ENCODE measurements at regions not wholly inside any gene's neighbourhood (a gene's known extent, or its start where the extent isn't known, plus 50 kb on each side); places are given as distances from the start of the nearest gene placed in this dataset.
A peak's percentile ranks its signal among the peaks of the same experiment; 100 is the strongest.
"Not testable (repeated sequence)": the region's sequence is repeated elsewhere in the genome, so short reads cannot be mapped to it uniquely, and the experiment has no call there.

DNA sequence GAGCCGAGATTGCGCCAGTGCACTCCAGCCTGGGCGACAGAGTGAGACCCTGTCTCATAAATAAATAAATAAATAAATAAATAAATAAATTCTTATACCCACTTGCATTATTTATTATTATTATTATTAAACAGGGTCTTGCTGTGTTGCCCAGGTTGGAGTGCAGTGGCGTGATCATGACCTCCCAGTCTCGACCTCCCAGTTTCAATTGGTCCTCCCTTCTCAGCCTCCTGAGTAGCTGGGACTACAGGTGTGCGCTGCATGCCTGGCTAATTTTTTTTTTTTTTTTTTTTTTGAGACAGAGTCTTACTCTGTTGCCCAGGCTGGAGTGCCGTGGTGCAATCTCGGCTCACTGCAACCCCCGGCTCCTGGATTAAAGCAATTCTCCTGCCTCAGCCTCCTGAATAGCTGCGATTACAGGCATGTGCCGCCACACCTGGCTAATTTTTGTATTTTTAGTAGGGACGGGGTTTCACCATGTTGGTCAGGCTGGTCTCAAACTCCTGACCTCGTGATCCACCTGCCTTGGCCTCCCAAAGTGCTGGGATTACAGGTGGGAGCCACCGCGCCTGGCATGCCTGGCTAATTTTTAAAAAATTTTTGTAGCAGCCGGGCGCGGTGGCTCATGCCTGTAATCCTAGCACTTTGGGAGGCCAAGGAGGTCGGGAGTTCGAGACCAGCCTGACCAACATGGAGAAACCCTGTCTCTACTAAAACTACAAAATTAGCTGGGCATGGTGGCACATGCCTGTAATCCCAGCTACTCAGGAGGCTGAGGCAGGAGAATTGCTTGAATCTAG lies 150.2 kb downstream of the SEC14L1 start:
- DNase-seq = not testable (repeated sequence)

DNA sequence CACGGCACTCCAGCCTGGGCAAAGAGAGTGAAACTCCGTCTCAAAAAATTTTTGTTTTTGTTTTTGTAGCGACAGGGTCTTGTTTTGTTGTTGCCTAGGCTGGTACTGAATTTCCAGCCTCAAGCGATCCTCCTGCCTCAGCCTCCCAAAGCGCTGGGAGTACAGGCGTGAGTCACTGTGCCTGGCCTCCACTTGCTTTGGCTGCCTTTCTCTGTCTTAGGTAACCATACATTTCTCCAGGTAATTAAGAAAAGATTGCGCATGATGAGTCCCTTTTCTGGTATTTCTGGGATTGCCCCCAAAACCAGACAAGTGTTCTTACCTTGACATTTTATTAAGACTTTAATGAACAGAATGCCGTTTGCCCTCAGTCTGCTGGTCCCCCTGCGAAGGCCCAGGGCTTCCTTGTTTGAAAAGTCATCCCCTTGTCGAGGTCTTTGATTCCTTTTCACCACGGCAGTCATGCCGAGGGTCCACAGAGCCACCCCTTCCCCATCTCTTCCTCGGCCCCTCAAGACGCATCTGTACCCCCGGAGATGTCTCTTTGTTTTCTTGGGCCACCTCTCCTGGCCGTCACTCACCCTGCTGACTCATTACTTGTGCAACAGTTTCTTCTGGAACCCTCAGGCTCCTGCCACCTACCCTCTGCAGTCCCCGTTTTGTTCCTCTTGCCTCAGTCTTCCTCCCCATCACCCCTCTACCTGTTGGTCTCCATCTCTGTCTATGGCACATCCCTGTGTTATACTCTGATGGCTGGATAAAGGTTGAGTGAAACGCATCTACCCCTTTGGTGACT lies 151.0 kb downstream of the SEC14L1 start:
- no peak for DNase-seq

DNA sequence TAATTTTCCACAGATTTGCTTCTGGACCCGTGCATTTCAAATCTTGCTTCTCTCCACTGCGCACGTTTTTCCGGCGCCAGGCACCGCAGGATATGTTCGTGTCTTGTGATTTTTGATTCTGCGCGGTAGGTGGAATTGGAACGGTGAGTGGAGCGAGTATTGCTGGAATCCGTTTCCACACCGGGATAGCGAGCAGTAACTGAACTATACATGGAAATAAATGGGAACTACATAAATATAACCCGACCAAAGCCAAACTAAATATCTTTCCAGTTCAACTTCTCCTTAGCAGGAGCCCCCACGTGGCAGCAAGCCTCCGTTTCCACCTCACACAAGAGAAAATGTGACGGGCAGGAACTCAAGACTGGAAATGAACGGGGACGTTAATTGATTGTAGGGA lies 154.0 kb downstream of the SEC14L1 start:
- no peak for DNase-seq

DNA sequence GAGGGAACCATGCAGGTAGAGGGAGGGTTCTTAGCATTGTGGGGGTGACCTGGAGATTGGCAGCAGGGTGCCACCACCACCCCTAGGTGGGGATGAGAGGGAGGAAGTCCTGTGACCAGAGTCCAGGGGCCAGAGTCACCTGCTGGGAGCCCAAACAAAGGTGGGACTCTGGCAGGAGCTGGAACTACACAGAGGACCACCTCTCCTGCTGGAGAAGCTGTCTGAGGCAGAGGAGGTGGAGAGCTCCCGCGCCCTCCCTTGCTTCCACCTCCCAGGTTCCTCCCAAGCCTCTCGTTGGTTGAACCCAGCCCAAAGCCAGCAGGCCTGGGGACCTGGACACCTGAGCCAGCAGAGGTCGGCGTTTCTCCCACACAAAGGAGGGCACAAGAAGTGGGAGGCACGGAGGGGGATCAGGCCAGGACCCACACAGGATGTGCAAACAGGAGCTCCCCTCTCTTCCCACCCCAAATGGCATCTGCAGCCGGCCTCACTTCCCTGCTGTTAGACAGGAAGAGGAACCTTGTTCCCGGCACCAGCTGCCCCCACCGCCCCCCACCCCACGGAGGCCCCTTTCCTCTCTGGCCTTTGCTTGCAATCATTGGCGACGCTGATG lies 154.6 kb downstream of the SEC14L1 start:
- no peak for DNase-seq

DNA sequence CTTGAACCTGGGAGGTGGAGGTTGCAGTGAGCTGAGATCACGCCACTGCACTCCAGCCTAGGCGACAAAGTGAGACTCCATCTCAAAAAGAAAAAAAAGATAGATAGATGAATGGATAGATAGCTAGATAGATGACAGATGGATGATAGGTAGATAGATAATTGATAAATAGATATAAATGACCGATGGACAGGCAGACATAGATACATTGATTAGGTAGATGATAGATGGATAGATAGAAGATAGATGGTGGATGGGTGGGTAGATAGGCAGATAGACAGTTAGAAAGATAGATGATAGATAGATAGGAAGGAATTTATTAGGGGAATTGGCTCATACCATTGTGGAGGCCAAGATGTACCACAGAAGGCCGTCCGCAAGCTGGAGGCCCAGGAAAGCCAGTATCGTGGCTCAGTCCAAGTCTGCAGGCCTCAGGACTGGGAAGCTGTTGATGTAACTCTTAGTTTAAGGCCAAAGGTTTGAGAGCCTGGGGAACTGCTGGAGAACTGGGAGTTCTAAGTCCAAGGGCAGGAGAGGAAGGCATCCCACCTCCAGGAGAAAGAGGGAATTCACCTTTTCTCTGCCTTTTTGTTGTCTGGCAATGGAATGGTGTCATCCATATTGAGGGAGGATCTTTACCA lies 156.1 kb downstream of the SEC14L1 start:
- no peak for DNase-seq

DNA sequence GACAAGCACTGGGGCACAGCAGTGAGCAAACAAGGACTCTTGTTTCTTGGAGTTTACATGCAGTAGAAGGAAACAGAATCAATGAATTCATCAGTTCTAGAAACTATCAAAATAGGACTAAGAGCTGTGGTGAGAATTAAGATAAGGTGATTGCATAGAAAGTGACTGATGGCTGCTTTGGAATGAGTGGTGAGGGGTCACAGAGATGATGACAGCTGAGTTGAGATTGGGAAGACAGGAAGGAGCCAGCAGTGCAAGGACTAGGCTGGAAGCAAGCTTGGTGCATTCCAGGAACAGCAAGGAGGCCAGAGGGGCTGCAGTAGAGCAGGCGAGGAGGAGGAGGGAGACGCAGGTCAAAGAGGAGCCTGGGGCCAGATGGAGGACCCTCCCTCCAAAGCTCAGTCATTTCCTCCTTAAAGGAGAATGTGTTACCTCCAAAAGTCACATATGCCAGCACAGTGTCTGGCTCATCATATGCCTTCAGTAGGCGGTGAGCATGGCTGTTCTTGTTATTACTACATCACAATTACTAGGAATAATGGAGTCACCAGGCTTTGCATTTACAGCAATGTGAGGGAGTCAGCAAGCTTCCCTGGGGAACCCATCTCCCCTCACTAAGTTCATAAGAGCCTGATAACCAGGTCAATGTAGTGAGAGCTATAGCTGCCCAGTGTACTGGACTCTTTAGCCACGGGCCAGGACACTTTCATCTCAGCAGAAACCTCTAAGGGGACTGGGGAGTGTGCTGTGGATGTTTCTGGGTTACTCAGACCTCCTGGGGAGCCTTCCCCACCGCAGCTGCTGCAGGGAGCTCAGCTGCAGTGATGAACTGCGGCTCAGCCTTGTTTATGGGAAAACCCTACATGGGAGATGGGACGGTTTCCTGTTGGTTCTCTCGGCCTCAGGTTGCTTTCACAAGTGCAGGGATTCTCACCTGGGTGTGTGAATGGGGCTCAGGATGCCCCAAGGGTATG lies 157.2 kb downstream of the SEC14L1 start:
- DNase-seq = no peak

DNA sequence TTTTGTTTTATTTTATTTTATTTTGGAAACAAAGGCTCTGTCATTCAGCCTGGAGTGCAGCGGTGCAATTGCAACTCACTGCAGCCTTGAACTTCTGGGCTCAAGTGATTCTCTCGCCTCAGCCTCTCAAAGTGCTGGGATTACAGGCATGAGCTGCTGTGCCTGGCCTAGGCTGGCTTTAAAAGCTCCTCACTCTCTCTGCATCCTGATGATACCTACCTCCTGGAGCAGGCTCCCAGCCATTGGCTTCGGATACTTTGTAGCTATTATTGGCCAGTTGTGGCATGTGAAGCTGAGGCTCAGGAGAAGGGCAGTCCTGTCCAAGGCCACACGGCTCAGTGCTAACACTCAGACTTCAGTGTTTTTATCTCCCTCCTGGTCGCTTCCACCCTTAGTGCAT lies 158.0 kb downstream of the SEC14L1 start:
- DNase-seq = no peak

DNA sequence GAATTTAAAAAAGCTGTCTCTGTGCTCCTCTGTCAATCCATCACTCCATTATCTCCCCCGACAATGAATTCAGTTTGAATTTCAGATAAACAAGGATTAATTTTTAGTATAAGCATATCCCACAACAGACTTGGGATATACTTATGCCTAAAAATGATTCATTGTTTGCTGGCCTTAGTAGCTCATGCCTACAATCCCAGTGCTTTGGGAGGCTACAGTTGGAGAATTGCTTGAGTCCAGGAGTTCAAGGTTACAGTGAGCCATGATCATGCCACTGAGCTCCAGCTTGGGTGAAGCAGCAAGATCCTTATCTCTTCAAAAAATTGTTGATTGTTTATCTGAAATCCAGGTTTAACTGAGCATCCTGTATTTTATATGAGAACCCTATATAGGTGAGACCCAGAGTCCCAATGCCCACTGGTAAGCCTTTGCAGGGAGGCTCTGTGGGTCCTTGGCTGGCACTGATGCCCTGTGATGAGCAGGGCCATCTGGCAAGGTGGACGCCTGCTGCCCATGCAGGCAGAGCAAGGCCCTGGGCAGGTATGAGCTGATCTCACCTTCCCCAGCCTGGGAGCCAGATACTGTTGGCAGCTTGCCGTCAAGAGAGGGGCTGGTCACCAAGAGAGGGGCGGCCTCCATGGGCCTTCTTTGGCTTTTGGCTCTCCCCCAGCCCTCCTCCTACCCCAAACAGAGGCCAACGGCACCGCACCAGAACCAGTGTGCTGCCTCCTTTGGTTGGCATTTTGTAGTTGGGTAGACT lies 158.7 kb downstream of the SEC14L1 start:
- no peak for DNase-seq

DNA sequence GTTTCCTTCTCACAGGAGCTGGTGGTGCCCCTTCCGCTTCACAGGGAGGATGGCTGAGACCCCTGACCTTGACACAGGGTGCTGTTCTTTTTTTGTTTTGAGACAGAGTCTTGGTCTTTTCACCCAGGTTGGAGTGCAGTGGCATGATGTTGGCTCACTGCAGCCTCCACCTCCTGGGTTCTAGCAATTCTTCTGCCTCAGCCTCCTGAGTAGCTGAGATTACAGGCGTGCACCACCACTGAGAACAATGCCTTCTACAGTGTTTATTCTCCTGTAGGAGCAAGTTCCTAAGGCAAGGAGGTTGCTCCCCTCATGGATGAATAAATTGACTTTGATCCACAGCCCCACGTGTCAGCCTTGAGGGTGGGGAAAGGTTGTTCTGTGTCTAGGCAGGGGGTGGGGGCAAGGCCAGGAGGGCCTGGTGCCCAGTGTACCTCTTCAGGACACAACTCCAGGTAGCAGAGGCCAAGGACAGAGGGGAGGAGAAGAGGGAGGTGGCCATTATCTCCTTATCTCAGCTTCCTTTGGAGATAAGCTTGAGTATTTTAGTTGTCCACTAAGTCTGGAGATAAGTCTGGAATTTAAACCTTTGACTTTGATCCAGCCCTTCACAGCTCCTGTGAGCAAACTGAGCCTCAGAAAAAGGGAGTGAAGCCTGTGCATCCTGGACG lies 159.4 kb downstream of the SEC14L1 start:
- no peak for DNase-seq

DNA sequence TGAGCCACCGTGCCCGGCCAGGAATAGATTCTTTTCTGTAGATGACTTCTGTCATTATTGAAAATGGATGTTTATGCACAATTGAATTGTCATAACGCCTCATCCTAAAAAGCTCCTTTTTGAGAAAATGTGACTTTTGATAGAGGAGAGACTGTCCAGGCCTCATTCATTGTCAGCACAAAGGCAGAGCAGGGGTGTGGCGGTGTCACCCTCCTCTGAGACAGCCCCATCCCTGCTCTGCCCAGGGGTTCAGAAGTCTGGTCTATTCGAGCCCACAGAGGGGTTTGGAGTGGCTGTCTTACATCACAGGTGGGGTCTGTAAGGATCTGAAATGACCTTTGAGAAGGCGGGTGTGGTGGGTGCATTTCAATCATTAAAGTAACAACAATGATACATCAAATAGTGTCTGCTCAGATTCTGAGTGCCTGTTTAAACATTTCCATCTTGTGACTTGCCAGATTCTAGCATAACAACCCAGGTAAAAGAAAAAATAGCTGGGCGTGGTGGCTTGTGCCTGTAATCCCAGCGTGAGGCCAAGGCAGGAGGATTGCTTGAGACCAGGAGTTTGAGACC lies 161.0 kb downstream of the SEC14L1 start:
- DNase-seq = no peak

DNA sequence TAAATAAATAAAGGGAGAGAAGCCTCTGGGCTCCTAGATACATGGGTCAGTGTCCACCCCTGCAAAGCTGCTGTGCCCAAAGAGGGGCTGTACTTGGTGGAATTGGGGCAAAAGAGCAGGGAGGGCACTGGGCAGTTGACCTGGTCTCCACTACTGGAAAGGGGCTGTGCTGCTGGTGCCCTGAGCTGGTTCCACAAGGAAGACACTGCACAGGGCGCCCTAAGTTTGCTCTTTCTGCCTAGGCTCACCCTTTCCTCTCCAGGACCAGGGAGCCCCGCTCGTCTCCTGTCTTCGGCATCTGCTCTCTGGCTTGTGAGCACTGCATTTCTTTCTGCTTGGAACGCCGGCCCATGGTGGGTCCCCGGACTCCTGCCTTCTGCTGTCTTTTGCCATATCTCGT lies 161.9 kb downstream of the SEC14L1 start:
- no peak for DNase-seq

DNA sequence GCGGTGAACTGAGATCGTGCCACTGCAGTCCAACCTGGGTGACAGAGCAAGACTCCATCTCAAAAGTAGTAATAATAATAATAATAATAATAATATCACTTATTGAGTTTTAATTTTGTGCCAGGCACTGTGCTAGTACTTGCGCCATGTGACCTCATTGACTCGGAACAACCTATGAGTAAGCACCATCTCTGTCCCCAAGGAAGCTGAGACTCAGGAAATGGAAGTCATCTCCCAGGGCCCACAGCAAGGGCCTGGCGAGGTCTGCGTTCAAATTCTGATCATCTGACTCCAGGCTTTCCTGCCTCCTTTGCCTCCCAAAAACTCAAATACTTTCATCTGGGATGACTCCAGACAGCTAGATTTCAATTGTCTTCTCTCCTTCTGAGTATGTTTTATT lies 162.9 kb downstream of the SEC14L1 start:
- DNase-seq = no peak

DNA sequence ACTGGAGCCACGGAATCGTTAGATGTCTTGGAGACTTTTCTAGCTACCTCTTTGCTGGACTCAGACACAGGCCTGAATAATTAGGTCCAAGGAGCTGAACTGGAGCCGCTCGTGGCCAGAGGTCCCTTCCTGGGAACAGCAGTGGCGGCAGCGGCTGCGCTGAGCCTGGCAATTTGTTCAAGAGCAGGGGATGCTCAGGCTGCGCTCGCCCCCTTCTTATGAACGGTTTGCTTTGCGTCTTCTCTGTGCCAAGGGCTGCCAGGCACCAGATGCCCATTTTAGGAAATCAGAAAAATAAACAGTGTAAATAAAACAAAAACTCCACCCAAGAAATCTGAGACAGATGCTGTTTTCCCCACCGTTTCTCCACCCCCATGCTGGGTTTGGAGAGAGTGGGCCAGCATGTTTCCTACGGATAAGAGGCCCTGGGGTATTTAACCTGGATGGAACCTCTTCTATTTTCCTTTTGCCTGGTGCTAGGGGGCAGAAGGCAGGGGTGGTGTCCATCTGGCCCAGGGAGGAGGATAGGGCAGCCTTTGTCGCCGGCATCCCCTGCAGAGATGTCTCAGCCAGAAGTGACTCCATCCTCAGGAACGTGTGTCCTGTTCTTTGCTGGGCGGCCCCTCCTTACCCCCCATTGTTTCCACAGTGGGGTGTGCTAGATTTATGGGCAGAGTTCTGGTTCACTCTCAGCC lies 163.4 kb downstream of the SEC14L1 start:
- peak; percentile 63 for DNase-seq

DNA sequence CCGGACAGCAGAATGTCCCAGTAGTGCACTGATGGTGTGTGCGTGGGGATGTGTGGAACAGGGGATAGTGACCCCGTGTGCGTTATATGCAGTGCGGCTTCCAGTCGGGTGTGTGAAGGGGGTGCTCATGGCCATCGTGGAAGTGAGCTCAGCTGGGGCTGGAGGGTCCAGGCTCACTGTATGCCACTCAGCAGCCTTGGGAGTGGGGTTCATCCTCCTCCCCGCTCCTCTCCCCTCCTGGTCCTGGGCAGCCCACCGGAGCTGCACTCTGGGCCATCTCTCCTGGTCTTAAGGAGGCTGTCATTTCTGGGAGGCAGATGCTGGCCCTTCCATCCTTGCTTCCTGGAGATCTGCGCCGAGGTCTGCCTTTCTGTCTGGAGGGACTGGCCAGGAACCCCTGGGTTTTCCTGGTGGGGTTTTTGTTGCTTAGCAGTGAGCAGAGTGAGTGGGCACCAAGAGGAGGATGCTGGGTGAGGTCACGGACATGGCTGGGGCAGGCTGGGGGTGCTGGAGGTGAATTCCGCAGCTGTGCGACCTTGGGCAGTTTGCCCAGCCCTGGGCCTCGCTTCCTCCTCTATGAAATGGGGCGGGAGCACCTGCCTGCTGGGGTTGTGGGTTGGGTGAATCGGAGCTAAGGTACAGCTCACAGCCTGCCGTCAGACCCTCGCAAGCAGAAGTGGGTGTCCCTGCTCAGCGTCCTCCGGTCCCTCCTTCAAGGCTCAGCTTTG lies 164.1 kb downstream of the SEC14L1 start:
- DNase-seq = no peak

DNA sequence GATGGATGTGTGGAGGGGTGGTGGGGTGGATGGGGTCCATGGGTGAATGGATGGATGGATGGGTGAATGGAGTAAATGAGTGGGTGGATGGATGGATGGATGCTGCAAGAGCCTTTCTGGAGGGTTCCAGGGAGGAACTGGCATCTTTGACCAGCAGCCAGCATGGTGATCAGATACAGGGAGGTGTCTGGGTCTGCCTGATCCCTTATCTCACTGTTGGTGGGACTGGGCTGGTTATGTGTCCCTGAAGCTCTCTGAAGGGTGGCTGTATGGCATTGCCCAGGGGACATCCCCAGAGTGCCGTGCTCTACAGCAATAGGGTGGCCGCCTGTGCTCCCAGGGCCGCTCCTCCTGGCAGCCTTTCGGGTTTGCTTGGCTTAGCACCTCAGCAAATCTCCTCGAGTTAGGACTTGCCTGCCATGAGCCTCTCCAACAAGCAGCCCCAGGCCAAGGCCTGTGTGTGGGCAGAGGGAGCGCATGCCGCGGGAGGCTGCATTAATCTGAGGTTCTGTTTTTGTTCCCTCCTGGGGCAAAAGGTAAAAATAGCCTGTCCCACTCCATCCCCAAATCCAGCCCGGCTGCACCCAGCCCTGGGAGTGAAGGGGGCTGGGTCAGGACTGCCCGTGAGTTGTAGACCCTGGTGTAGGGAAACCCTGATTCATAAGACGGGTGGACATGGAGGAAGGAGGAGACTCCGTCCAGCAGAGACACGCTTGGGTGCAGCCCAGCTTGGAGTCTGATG lies 165.4 kb downstream of the SEC14L1 start:
- no peak for DNase-seq

DNA sequence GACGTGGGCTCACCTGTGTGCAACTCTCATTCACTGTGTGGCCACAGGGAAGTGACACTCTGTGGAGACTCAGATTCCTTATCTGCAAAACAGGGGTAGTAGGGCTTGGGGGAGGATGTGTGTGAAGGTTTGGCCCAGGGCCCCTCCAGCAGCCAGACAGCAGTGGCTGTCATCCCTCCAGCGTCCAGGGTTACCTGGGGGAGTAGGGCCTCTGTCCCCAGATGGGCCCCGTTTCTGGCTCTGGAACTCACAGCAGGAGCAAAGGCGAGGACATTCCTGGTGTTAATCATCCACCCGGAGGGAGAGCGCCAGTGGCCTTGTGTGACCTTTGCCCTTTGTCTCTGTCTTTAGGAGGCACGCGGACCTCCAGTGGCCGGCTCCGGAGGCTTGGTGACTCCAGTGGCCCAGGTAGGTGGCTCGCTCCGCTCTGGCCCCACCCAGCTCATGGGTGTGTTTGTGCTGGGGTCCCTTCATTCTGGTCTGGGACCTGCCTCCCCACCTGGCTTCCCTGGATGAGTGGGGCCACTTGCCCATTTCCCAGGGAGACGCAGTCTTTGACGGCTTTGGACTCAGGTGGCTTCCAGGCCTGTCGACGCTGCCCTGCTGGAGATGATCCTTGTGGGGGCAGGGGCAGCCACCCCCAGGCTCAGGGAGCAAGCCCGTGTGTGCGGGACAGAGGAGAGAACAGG lies 166.2 kb downstream of the SEC14L1 start:
- no peak for DNase-seq

DNA sequence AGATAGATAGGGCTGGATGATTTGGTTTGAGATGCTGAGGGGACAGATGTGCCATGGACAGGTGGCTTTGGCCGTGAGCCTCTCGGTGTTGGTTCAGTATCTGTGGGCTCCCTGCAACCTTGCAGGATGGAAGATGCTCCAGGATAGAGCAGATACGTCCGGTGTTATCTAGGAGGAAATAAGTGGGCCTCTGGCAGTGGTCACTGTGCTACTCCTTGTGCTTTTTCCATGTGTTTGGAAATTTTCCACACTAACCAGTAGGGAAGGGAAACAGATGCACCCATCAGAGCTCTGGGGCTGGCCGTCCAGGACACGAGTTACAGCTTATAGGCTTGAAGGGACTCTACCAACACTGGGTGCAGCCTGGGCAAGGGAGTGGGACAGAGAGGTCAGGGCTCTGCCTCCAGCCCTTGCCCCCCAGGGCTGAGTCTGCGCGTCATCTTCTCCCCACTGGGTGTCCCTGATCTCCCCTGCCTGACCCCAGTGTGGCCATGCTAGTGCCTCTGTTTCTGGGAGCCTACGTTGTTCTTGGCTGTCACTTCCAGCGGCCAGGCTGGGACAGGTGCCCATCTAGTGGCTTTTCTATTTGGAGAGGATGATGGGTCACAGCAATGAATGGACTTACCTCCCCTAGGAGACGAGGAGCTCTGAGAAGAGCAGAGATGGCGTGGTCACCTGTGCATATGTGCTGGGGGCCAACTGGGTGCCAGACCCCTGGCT lies 166.9 kb downstream of the SEC14L1 start:
- DNase-seq = no peak

Measured in NCI-H1694 (cell line).